ENCODE measurements at regions not wholly inside any gene's neighbourhood (a gene's known extent, or its start where the extent isn't known, plus 50 kb on each side); places are given as distances from the start of the nearest gene placed in this dataset.

- no peak for DNase-seq
Measured at GRCh38 chr17:71966459-71967313, 154.1 kb upstream of the SOX9 start.

DNA sequence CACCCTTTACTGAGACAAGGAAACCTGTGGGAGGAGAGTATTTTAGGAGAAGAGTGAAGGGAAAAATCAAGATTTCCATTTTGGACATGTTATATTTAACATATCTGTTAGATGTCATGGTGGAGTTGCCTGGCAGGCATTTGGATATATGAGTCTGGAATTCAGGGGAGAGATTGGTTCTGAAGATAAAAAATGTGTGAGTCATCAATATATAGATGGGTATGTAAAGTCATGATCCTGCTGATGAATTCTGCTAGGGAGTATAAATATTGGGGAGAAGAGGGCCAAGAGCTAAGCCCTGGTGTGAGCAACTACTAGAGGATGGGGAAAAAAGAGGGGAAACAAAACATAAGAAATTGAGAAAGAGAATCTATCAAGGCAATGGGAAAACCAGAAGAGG is 151.3 kb upstream of the SOX9 start:
- no peak for DNase-seq

DNA sequence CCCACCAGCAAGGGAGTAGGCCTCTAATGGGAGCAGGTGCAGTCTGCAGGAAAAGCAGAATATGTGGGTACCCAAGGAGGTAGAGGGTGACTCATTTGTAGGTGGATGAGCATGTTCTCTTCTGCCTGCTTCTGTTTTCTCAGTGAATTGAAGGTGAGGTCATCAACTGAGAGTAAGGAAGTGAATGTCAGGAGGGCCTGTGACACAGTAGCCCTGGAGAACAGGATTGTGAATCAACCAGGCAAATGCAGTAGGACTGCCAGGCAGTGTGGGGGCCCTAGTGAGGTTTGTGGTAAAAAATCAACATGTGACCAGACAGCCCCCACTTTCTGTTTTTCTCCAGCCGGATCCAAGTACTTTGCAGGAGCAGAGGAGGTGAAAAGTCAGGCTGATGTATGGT is 150.5 kb upstream of the SOX9 start:
- no peak for DNase-seq

DNA sequence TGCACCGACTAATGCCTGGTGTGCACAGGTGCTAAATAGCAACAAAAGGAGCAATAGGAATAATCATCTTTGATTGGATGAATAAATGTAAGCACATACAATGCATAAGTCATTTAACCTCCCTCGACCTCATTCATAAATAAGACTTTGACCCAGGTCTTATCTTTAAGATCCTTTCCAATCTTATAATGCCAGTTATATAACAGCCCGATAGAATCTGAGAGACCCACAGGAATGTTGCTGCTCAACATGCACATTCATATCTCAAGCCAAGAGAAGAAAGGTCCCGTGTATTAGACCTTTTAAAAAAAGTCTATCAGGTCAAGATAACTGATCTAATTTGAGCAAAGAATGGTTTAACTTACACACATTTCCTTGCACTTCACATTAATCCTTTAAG is 146.8 kb upstream of the SOX9 start:
- no peak for DNase-seq

GRCh38 chr17:71975331-71975801 is 145.5 kb upstream of the SOX9 start:
- no peak for DNase-seq

DNA sequence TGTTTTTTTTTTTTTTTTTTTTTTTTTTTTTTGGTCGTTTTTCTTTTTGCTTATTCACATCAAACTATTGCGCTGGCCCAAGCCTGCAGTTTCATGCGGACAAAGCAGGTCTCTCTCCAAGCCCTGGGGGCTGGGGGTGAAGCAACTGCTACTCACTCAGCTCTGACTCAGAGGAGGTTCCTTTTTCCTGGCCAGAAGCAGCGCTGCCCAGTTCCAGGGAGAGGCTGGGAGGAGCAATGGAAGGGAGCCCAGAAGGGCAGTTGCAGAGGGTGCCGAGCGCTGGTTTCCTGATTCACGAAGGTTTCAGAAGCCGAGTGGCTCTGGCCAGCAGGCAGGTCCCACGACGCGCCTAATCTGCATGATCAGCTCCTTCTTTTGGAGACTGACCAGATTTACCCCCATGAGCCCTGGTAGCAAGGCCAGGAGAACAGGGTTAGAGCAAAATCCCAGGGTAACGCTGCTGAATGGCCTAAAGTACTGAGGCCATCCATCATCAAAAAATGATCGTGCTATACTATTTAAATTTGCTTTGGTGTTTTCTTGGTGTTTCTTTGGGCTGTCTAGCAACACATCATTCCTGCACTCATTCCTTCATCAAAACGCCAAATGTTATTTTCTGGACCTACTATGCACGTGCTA is 144.7 kb upstream of the SOX9 start:
- DNase-seq: no peak

DNA sequence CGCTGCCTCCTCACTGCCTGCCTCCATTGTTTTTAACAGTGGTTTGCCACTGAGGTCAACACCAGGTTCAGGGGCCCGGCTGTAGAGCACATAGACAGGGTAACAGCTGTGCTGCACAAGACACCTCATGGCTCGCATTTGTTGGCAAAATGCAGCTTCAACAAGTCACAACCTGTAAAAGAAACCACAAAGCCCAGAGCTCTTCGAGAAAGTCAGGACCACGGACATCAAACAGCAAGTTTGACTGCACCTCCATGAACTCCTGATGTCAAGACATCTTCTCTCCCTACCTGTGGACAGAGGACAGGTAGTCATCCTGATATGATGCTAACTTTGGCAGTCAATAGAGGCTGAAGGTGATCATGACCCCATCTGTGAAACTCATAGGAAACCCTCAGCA is 142.4 kb upstream of the SOX9 start:
- DNase-seq: no peak

DNA sequence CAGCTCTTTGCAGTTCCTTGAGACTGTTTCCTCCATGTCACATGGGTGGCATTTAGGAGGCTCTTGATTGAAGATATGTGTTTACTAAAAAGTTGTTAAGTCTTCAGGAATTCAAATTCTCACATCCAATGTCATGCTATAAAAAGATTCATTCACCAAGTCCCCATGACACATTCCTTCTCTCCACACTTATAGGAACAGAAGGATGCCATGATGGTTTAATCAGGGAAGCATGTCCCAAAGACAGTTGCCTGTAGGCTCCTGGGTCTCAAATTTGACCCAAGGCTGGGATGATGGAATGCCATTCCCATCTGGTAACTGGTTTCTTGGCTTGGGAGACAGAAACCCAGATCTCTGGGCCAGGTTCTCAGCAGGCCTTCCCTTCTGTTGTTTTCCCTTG is 140.6 kb upstream of the SOX9 start:
- no peak for DNase-seq

DNA sequence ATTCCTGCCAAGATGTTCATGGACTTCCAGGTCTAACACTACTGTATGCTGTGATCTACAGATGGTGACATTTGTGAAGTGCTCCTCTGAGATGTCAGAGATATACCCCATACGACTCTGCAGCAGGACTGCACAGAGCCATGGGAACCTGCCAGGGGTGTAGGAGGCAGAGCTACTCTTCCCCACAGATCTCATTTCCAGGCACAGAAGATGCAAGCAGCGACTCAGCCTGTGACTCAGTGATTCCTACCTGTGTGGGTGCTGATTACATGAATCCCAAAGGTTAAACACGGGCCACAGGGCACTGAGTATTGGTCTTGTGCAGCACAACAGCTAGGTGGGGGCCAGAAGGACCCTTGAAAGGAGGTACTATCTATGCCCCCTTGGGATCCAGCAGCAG is 137.0 kb upstream of the SOX9 start:
- DNase-seq: no peak

DNA sequence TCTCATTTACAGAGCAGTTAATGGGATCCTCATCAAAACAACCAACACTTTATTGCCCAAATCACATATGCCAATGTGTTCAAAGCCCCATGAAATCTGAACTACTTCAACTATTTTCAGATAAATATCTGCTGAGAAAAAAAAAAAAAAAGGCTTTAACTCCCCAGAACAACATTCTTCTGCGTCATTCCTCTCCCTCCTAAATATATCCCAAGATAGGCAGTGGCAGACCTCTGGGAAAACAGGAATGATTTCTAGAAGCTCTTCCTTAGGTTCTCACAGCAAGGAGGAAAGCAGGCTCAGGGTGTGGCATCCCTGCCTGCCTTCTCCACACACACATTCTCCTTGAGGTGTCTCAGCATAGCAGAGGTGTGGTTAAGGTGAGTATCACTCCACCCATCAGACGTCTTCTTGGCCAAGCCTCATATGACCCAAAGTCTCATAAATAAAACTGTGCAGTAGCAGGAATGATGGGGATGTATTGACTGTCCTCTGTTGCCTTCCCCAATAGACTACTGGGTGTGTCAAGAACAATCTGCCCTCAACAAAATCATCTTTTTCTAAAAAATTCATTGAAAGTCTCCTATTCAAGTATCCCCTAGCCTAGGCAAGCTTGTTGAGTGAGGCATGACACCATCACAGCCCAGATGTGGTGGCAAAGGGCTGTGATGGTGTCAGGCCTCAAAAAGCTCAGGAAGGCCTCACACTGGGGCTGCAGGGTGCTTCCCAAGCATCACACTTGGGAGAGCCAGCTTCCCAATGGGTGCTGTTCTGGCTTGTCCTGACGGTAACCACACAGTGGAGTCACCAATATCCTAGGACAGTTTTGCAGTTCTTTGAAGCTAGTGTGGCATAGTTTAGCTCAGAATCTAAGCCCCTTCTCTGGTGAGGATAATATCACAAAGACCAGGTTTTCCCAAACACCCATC is 135.4 kb upstream of the SOX9 start:
- no peak for DNase-seq

DNA sequence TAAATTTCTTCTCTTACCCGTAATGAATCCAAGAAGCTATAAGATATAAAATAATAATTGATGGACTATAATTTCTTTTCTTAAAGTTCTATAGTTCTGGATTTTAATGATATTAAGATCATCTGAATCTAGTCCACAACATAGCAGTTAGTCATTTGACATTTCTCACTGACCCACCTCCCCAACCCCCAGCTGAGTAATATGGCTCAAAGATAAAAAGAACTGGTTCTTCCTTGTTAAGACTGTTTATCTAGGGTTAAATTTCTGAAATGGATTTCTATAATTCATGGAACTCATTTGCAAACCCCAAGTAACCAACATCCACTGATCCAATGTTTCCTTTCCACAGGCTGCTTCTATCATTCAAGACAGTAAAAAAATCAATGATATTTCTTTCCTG is 133.9 kb upstream of the SOX9 start:
- DNase-seq: no peak

- no peak for DNase-seq
Measured at GRCh38 chr17:71987634-71988033, 133.2 kb upstream of the SOX9 start.

DNA sequence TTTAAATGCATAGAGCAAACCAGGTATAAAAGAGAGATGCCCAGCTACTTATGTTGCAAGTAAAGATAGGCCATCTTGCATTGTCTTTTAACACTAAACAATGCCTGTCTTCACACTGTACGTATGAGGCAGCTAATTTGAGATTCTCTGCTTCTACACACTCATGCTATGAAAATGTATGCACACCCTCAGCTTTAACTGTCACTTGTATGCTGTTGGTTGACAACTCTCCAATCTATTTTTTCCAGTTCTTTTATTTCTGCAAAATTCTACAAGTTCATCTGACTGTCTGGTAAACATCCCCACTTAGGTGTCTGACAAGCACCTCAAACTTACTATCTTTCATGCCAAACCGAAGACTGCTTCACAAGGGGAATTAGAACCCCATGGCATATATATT is 131.7 kb upstream of the SOX9 start:
- no peak for DNase-seq

- no peak for DNase-seq
Measured at GRCh38 chr17:71993363-71993762, 127.5 kb upstream of the SOX9 start.

DNA sequence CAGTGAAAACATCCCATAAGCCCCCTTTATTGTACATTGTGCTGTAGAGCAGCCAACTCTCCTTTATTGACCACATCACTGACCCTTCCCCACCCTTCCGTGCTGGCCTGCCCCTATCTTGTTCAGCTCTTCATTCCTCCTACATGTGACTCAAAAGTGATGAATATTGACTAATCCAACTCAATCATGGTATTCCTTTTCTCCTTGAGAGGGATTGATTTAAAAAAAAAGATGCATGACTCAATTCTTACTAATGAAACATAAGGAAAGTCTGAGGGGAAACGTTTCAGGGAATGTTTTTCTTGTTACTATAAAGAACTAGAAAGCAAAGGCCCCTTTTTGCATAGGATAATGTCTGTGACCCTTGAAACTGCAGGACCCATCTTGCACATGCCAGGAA is 125.2 kb upstream of the SOX9 start:
- DNase-seq: no peak

GRCh38 chr17:72004011-72004427 is 116.8 kb upstream of the SOX9 start:
- no peak for DNase-seq

- DNase-seq: no peak
Measured at GRCh38 chr17:72004611-72005331, 116.0 kb upstream of the SOX9 start.

DNA sequence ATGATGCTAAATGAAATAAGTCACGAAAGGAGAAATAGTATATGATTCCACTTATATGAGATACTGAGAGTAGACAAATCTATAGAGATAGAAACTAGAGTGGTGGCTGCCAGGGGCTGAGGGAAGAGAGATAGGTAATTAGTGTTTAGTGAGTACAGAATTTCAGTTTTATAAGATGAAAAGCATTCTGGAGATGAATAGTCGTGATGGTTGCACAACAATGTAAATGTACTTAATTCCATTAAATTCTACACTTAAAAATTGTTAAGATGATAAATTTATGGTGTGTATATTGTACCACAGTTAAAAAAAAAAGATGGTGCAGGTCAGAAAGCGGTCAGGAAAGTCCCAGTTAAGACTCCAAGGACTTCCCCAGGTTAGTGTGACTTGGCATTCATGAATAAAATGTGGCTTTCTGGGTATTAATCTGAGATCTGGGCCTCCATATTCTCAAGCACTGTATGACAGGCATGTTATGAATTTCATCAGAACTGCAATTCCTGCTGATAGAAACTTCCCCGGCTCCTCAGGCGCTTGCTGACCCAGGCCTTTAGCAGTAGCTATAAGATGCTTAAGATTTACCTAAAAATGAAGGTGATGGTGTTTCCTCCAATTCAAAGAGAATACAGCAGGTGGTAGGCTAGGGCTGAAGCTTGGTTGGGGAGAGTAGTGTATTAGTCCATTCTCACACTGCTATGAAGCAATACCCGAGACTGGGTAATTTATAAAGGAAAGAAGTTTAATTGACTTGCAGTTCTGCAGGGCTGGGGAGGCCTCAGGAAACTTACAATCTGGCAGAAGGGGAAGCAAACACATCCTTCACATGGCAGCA is 115.3 kb upstream of the SOX9 start:
- DNase-seq: no peak

DNA sequence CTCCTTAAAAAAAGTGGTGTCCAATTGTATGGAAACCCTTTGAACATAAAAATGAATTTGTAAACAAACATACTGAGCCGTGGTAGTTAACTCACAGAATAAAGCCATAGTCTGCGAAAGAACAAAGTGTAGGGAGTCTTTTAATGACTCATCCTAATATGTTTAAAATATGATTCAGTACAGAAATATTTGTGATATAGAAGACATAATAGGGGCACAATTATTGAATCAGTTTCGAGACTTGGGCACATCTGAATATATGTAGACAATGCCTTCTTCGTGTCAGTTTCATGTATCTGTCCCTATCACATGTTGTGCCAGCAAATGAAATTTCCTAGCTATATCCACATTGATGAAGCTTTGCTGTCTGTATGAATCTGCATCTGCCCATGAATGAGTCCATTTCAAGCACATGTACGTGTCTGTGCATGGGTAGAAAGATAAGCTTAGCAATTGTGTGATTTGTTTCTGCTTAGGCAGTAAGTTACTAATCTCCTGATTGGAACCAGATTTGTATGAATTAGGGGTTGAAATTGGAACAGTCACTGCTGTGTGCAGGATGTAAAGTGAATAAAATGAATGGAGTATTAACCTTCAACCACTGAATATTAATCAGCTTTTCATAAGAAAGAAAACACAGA is 112.5 kb upstream of the SOX9 start:
- DNase-seq: no peak

DNA sequence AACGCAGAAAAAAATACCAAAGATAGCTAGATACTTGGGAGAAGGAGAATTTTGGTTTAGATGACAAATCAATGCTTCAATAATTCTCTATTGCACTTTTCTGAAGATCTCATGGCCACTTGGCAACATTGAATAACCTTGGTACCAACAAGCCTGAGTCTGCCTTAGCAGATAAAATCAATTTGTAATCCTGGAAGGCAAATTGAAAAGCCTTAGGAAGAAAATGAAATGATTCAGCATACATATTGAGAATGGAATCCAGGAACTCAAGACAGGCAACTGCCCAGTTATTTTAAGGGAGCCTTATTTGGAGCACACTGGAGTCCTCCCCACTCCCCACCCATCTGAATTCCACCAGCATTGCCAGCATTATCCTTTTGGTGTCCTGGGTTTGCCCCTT is 109.3 kb upstream of the SOX9 start:
- no peak for DNase-seq

GRCh38 chr17:72021417-72022041 is 99.3 kb upstream of the SOX9 start:
- no peak for DNase-seq

Data from hematopoietic multipotent progenitor cell treated with erythropoietin and hydrocortisone succinate and interleukin-3 and kit ligand, for 6 days (in vitro differentiated cells).